Endodermal cell (in vitro differentiated cells): ENCODE measurements at regions not wholly inside any gene's neighbourhood (a gene's known extent, or its start where the extent isn't known, plus 50 kb on each side); places are given as distances from the start of the nearest gene placed in this dataset.

Source experiments
- DNase-seq: peaks from one replicate; pipeline ENCODE4 v3.0.0-alpha.2; 2017
- H3K27ac ChIP-seq: 2 replicates; pipeline ENCODE4 v1.5.1; 2013; ENCODE audit warnings: mild to moderate bottlenecking, low read depth, low read length, moderate library complexity
- H3K27me3 ChIP-seq: 2 replicates; pipeline ENCODE4 v1.6.1; 2013; ENCODE audit warnings: mild to moderate bottlenecking, low read length, moderate library complexity; ENCODE audit not compliant: insufficient read depth, control insufficient read depth, poor library complexity, severe bottlenecking
- H3K36me3 ChIP-seq: 2 replicates; pipeline ENCODE4 v1.7.0; 2013; ENCODE audit warnings: mild to moderate bottlenecking, low read length, moderate library complexity; ENCODE audit not compliant: control insufficient read depth, insufficient read depth
- H3K4me1 ChIP-seq: one replicate; pipeline ENCODE4 v1.7.0; 2013; ENCODE audit warnings: low read length; ENCODE audit not compliant: control insufficient read depth, insufficient read depth
- H3K4me3 ChIP-seq: 2 replicates; pipeline ENCODE4 v1.5.1; 2013; ENCODE audit warnings: mild to moderate bottlenecking, low read length, moderate library complexity
- H3K9ac ChIP-seq: 2 replicates; pipeline ENCODE4 v1.6.1; 2013; ENCODE audit warnings: mild to moderate bottlenecking, low read length, moderate library complexity; ENCODE audit not compliant: poor library complexity, severe bottlenecking; ENCODE audit errors: extremely low read depth
- H3K9me3 ChIP-seq: 2 replicates; pipeline ENCODE4 v1.6.1; 2013; ENCODE audit warnings: mild to moderate bottlenecking, low read length, moderate library complexity; ENCODE audit not compliant: control insufficient read depth
- H3K27ac Mint-ChIP-seq: 2 replicates; pipeline ENCODE4 v1.8.0; 2020; ENCODE audit warnings: mixed read lengths
- H3K27me3 Mint-ChIP-seq: 2 replicates; pipeline ENCODE4 v1.8.0; 2021; ENCODE audit warnings: mild to moderate bottlenecking, mixed read lengths; ENCODE audit not compliant: insufficient read depth
- H3K36me3 Mint-ChIP-seq: 2 replicates; pipeline ENCODE4 v1.8.0; 2020; ENCODE audit warnings: low read depth, mixed read lengths
- H3K4me1 Mint-ChIP-seq: 2 replicates; pipeline ENCODE4 v1.8.0; 2020; ENCODE audit warnings: mixed read lengths
- H3K4me3 Mint-ChIP-seq: 2 replicates; pipeline ENCODE4 v1.8.0; 2020; ENCODE audit warnings: mild to moderate bottlenecking, moderate library complexity, mixed read lengths
- H3K9me3 Mint-ChIP-seq: 2 replicates; pipeline ENCODE4 v1.8.0; 2020; ENCODE audit warnings: mild to moderate bottlenecking, mixed read lengths
- WGBS, 2 experiments: methylation state at CpG; one replicate each; pipeline versions ENCODE4 v1.1.5 to v1.1.7; 2013; ENCODE audit warnings: missing lambda C conversion rate in 2 of 2, mixed read lengths in 1 of 2; ENCODE audit not compliant: insufficient coverage in 1 of 2, insufficient read length in 1 of 2; 5-methylcytosine and 5-hydroxymethylcytosine counted together
- TF ChIP-seq, protein P1 (sequence below): fragments of 200-600 bp; sonication (generic); conservative IDR thresholded peaks from 2 replicates; pipeline ENCODE4 v1.5.0; 2021; ENCODE audit warnings: antibody characterized with exemption, mild to moderate bottlenecking

DNA sequence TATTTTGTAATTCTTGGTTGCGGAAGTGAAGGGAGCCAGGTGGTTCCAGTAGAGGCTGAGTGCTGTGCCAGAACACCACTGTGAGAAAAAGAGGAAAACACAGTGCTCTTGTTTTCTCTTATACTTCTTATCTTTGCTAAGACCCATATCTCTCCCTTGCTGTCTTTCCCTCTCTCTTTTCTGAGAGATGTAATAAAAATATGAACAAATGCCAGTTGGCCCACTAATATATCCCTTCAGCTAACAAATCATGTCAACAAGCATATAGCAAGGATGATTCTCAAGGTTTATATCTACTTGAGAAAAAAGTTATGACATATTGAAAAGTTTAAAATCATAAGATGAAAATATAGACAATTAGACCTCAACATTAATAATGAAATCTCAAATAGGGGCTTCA lies 758.3 kb downstream of the HDGFL1 start:
- Mint-ChIP-seq H3K27me3 (no peaks in the 10 kb centered on the region), H3K4me1 (no peaks in the 10 kb centered on the region), H3K9me3 (no peaks in the 10 kb centered on the region), H3K4me3 (no peak overlapping the region), H3K36me3 (no peaks in the 10 kb centered on the region), H3K27ac (no peak overlapping the region)
- Histone ChIP-seq H3K4me3 (no peak overlapping the region), H3K4me1 (no peaks in the 10 kb centered on the region), H3K9me3 (peaks cover 4% of the 10 kb centered on the region), H3K27me3 (no peaks in the 10 kb centered on the region), H3K9ac (no peak overlapping the region), H3K27ac (no peak overlapping the region), H3K36me3 (no peaks in the 10 kb centered on the region)
- DNase-seq = no peak
- TF ChIP-seq, protein P1, sequence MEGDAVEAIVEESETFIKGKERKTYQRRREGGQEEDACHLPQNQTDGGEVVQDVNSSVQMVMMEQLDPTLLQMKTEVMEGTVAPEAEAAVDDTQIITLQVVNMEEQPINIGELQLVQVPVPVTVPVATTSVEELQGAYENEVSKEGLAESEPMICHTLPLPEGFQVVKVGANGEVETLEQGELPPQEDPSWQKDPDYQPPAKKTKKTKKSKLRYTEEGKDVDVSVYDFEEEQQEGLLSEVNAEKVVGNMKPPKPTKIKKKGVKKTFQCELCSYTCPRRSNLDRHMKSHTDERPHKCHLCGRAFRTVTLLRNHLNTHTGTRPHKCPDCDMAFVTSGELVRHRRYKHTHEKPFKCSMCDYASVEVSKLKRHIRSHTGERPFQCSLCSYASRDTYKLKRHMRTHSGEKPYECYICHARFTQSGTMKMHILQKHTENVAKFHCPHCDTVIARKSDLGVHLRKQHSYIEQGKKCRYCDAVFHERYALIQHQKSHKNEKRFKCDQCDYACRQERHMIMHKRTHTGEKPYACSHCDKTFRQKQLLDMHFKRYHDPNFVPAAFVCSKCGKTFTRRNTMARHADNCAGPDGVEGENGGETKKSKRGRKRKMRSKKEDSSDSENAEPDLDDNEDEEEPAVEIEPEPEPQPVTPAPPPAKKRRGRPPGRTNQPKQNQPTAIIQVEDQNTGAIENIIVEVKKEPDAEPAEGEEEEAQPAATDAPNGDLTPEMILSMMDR = no peak
- 100% methylated on average over 1 of the region's 1 CpG; no CpG with 5 or more reads in 1 of the 2 experiments for WGBS, 2 experiments

DNA sequence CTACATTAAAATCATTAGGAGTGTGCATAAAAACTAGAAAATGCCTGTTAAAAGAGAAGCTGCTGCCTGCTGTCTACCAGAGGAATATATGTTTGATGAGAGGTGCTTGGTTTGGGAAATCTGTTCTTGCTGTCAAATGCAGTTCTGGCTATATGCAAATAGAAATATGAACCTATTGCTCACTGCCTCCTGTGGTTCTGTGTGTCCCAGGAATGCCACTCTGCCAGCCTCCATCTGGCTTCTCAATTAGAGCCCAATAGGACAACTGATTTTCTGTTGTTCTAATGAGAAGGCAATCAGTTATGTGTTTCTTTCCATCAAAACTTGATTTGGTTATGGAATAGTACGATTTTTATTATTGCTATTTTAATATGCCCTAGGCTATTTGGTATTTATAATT lies 759.7 kb downstream of the HDGFL1 start:
- no peaks in the 10 kb centered on the region for H3K4me1 Mint-ChIP-seq
- H3K4me1 ChIP-seq = no peaks in the 10 kb centered on the region
- TF ChIP-seq, protein P1 = no peak
- no CpG with 5 or more reads among the region's 1 CpG for WGBS, 2 experiments
- no peaks in the 10 kb centered on the region for H3K9me3 ChIP-seq
- H3K36me3 ChIP-seq = no peaks in the 10 kb centered on the region
- H3K27me3 ChIP-seq = no peaks in the 10 kb centered on the region
- no peak overlapping the region for H3K4me3 Mint-ChIP-seq
- no peak overlapping the region for H3K27ac ChIP-seq
- DNase-seq = no peak
- no peaks in the 10 kb centered on the region for H3K9me3 Mint-ChIP-seq
- H3K4me3 ChIP-seq = no peak overlapping the region
- H3K27me3 Mint-ChIP-seq = no peaks in the 10 kb centered on the region
- H3K36me3 Mint-ChIP-seq = no peaks in the 10 kb centered on the region
- H3K27ac Mint-ChIP-seq = no peak overlapping the region
- H3K9ac ChIP-seq = no peak overlapping the region

DNA sequence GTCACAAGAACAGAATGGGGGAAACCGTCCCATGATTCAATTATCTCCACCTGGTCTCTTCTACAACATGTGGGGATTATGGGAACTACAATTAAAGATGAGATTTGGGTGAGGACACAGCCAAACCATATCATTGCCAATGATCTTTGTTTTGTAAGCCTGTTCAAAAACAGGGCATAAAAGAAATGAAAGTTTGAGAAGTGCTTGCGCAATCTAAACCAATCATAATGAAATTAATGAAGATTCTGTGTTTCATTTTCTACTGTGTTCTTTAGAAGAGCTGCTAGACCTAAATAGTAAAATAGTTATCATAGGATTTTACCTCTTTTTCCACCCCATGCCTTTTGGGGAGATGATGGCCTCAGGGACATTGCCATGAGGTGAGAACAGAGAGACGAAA lies 761.3 kb downstream of the HDGFL1 start:
- TF ChIP-seq, protein P1 = peak; percentile 14
- Mint-ChIP-seq H3K4me1 (no peaks in the 10 kb centered on the region), H3K27me3 (no peaks in the 10 kb centered on the region), H3K36me3 (no peaks in the 10 kb centered on the region), H3K4me3 (no peak overlapping the region), H3K27ac (no peak overlapping the region), H3K9me3 (no peaks in the 10 kb centered on the region)
- no peak overlapping the region for H3K27ac ChIP-seq
- 95% methylated on average over 3 of the region's 3 CpGs; no CpG with 5 or more reads in 1 of the 2 experiments for WGBS, 2 experiments
- DNase-seq = no peak
- H3K4me1 ChIP-seq = no peaks in the 10 kb centered on the region
- H3K4me3 ChIP-seq = no peak overlapping the region
- no peaks in the 10 kb centered on the region for H3K27me3 ChIP-seq
- no peaks in the 10 kb centered on the region for H3K36me3 ChIP-seq
- H3K9me3 ChIP-seq = no peaks in the 10 kb centered on the region
- H3K9ac ChIP-seq = no peak overlapping the region
